IPS DF 4.7 (cell line): ENCODE measurements at regions not wholly inside any gene's neighbourhood (a gene's known extent, or its start where the extent isn't known, plus 50 kb on each side); places are given as distances from the start of the nearest gene placed in this dataset.

Experiments used
- DNase-seq: peaks from one replicate; pipeline ENCODE4 v3.0.0-alpha.2; 2013; ENCODE audit warnings: low spot score; ENCODE audit errors: extremely low read depth

DNA sequence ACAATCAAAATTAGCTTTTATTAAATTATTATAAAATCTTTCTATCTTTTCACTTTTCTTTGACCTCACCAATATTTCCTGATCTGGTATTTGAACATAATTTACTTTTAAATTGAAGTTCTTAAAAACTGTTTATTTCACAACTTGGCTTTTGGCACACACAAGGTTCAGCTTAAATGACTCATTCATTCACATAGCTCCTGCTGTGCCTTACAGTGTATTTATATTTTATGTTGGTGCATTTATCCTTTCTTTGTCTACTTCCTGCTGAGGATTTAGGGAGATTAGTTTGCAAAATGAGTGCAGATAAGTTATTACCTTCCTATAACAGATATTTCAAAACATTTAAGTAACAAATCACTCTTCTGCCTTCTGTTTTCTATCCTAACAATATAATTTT lies 430.6 kb downstream of the DTHD1 start:
- DNase-seq = no peak

DNA sequence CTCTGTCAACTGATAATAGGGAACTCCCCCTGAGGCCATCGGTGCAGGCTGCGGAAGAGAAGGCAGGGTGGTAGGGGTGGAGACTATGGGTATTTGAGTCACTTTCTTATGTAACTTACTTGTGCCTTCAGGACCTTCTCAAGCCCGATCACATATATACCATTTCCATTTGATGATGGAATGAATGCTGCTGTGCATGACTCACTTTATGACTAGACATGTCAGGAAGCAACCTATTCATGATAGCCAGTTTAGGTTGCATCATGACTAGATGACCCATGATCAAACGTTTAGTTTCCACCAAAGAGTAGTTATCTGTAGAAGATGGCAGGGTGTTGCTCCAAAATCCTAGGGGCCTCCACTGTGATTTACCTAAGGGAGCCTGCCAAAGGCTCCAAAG lies 435.5 kb downstream of the DTHD1 start:
- no peak for DNase-seq

DNA sequence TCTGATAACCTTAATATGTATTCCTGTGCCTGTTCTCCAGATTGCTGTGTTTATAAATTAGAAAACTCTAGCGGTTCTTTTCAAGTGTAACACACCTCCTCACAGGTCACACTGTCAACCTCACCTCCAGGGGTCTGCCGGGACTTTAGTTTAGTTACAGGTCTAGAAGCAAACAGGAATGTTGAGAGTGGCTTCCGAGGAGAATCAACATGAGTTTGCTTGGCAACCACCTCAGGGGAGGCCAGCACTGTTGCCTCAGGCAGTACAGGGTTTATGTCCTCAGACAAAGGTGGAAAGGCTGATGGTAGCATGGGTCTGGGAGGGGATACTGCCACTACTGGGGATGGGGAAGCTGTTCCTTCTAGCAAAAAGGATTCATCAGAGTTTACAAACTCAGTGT lies 438.0 kb downstream of the DTHD1 start:
- no peak for DNase-seq

DNA sequence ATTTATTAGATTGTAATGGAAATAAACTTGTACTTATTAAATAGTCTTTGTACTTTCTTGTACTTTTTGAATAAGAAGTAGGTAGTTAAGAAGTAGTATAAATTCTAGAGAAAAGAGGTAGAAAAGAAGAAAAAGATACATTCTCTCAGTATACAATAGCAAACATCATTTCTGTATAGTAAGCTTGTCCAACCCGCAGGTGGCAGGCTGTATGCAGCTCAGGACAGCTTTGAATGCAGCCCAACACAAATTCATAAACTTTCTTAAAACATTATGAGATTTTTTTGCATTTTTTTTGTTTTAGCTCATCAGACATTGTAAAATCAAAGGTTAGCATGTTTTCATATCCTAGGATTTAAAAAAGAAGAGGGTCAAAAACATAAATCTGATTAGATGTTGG lies 441.6 kb downstream of the DTHD1 start:
- no peak for DNase-seq

DNA sequence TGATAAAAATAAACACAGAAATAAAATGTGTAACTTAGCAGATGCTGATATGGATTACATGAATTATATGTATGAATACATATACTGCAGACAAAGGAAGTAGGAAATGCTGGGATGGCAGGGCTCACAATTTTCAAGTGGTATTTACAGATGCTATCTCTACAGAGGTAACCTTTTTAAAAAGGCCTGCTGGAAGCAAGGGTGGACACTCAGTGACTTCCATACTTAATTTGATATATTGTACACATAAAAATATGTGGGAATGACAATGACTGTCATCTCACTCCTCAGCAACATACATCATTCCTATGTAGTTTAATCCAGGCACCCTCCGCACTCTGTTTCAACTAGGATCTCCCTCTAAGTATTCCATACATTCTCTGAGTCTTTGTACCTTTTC lies 452.9 kb downstream of the DTHD1 start:
- no peak for DNase-seq

DNA sequence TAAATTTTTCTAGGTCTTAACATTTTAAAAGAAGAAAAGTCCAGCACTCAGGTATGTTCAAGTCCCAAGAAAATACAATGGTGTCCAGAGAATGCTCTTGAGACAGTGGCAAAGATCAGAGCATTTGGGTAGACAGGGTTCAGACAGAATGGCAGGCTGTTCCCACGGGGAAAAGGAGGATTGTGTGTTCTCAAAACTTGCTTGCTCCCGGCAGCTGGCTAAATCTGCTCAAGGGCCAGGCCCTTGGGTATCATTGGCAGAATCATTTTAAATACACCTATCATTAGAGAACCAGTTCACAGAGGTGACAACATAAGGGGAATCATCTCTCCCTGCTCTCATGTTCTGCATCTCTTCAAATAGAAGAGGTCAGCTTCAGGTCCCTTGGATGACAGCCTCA lies 456.3 kb downstream of the DTHD1 start:
- no peak for DNase-seq

DNA sequence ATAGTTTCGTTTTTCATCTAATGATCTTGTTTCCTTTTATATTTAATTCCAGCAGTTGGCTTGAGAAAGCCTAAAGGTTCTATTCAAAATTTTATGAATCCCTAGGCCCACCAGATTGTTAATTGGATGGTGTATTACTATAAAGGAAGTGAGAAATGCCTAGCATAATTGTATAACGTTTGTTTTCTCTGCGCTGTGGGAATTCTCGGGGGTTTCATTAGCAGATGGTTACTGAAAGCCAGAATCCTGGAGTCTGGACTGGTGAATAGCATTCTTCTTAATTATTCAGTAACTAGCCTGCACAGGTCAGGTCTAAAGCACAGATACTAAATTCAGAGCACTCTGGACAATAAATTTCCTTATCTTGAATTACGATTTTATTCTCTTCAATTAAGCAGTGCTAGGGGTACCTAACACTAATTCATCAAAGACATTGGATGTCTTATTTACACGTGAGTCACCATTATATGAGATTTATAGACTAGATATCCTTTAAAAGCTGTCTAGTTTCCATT lies 459.4 kb downstream of the DTHD1 start:
- DNase-seq = no peak

DNA sequence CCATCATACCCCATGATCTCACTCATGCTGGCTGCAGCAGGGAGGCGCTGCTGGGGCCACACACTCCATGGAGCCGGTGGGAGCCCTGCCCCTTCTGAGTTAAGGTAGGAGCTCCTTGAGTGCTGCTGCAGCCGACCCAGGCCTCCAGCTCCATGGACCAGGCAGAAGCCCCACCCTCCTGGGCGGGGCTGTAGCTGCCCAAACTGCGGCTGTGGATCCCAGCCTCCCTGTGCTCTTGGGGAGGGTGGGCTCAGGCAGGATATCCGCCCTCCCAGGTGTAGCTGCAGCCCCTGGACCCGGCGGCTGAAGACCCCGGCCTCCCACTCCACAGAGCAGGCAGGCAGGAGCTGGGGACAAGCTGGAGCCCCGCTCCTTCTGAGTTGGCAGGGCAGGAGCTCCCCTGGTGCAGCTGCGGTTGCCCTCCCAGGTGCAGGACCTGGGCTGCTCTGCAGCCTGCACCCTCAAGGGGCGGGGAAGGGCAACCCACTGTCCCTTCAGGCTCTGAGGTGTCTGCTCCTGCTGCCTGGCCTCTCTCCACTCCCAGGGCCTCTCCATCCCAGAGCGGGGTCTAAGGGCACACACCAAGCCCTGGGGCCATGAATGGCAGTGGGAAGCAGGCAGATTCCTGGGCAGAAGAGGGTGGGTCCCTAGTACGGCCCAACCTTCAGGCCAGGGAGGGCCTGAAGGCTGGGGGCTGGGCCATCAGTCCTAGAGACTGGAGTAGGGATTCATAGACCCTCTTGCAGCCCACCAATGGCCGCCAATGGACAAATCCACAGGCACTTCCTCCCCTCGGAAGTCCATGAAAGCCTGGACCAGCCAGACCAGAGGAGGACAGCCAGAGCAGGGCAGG lies 466.1 kb downstream of the DTHD1 start:
- no peak for DNase-seq

DNA sequence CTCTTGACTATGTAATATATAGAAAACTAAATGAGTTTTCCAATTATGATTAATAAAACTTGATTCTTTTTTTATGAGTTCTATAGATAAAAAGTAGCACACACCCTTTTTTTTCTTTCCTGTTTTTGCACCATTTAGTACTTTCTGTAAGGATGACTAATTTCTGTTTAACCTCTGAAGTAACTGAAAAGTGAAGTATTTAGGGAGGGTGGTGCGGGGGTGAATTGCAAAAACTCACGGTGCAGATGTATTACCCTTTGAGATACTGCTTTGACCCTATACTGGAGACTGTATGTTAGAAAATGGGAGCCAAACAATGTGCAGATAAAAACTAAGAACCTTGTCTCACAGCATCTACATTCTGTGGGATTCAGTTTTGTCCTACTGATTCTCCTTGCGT lies 471.6 kb downstream of the DTHD1 start:
- DNase-seq = no peak

DNA sequence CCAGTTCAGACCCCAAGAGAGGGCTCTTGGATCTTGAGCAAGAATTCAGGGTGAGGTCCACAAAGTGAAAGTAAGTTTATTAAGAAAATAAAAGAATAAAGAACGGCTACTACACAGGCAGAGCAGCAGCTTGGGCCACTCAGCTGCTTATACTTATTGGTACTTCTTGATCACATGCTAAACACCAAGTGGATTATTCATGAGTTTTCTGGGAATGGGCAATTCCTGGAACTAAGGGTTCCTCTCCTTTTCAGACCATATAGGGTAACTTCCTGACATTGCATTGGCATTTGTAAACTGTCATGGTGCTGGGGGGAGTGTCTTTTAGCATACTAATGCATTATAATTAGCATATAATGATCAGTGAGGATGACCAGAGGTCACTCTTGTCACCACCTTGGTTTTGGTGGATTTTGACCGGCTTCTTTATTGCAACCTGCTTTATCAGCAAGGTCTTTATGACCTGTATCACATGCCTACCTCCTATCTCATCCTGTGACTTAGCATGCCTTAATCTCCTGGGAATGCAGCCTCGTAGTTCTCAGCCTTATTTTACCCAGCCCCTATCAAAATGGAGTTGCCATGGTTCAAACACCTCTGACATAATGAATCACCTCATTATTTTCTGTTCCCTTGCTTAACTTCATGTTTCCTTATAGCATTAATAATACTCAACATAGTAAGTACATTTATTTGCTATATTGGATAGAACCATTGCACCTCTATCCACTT lies 476.3 kb downstream of the DTHD1 start:
- no peak for DNase-seq

DNA sequence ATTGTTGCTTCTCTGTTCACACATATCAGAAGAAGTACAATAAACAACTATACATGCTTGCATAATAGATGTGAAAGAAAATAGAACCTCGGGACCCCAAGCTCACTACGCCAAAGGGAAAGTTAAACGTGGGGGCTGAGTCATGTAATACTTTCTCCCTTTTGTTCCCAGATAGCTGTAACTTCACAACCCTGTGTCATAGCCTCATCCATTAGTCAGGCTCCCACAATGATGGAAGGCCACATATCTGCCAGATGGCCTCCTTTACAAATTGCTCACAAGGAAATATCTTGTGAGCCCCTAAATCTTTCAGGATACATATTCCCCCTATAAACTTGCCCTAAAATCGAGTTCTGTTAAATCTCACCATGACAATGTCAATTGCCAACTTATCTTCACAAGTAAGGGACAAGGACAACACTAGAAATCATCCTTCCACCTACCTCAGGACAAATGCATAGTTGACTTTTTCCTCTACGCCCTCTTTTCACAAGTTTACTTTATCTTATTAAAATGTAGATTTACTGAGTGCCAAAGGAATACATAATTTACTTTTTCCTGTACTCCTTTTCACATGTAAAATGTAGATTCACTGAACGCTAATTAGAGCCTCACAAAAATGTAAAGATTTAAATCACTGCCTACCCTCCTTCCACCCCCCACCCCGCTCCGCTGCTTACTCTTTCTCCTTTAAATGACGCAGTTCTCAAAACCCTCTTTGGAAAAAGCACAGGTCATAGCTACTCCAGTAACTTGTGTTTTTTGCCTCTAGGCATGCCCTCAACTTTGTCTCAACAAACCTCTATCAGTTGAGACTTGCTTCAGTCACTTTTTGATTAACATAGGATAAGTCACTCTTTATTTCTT lies 477.1 kb downstream of the DTHD1 start:
- peak; percentile 36 for DNase-seq

DNA sequence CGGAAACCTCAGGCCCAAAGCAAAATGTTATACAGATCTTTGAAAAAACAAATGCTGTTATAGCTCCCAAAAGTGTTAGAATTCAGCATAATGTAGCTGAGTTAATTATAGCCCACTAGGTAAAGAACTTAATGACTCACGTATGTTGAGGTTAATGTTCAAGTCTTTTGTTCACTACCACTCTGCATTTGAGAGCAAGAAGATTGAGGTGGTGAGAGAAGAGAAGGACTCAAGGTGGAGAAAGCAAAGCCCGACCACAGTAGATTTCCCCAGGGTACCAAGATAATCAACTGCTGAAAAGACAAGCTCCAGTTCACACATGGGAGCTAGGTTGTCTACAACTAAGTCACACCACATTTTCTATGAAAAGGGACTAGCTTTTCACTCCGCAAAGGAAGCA lies 480.2 kb downstream of the DTHD1 start:
- DNase-seq = no peak

DNA sequence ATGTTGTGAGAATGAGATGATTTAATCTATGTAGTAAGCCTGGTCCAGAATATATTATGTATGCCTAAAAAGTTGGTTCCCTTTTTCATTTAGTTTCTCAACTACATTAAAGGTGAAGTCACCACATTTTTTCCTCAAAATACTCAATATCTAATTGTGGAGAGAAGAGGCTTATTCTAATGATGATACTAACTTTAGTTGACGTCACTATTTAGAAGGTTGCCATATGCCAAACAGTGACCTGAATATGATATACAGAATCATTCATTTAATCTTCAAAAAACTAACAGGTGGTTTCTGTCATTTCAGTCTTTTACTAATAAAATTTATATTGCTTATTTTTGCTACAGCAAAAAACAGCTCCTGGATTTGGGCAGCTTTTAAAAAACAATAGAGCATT lies 480.7 kb upstream of the NWD2 start:
- DNase-seq = no peak

DNA sequence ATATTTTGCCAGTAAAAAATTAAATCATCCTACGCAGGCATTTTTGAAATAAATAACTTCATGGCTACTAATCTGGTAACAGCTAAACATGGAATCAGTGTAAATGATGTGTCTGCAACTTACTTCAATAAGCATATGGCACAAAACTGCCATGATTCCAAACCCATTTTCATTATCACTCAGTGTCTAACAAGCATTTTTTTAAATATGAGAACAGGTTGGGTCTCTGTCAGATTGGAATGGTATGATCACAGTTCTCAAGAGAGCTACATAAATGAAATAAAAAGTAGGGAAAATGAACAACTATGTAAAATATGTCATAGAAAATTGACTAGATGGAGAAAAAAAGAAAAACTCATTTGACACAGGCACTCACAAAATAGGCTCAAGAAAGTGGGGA lies 476.9 kb upstream of the NWD2 start:
- no peak for DNase-seq

DNA sequence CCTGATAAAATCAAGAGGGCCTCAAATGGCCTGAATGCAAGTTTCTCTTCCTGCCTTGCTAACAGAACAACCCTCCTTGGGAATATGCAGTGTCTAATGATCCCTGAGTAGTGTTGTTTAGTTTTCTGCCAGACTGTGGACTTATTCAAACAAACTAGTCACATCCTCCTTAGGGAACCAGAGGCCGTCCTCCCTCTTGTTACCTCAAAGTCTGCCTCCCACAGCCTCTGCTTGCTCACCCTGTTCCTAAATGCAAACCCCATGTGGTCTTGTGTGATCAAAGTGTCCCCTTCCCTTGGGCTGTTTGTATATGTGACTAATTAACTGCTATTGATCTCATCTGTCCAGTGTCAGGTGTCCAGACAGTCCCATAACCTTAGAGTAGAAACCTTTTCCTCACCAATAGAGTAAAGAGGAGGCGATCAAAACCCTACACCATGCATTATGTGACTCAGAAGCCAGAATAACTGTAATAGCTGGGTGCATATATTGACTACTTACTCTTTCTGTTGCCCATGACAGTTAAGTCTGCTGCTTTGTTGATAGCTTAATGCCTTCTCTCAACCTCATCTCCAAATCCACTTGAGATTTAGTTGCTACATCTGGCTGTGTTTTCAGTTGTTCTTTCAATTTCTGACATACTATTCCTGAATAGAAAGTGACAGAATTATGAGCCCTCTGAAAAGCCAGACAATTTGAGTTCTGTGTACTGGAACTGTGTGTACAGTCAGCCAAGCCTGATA lies 473.0 kb upstream of the NWD2 start:
- no peak for DNase-seq

DNA sequence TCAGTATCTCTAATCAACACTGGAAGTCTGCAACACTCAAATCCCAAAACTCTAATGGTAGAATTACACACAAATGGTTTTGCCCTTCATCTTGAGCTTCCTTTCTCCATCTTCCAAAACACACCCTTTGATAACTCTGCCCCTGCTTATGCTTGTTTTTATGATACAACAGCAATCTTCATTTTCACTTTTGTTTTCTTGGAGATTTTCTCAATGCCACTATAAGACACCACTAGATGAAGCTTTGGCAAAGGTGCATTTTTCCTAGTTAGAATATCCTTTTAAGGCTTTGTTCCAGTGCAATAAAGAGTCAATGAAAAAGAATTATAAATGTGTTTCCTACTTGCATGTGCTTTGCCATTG lies 472.4 kb upstream of the NWD2 start:
- DNase-seq = no peak

DNA sequence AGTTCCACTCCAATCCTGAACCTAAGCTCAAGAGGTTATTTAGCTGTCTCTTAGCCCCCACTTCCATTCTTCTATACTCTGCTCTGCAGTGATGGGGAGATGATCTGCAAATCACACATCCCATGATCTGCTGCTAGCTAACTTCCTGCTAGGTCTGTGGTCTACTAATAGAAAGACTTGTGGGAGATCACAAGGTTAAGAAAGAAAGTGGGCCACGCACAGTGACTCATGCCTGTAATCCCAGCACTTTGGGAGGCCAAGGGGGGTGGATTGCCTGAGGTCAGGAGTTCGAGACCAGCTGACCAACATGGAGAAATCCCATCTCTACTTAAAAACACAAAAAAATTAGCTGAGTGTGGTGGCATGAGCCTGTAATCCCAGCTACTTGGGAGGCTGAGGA lies 471.1 kb upstream of the NWD2 start:
- DNase-seq = no peak

DNA sequence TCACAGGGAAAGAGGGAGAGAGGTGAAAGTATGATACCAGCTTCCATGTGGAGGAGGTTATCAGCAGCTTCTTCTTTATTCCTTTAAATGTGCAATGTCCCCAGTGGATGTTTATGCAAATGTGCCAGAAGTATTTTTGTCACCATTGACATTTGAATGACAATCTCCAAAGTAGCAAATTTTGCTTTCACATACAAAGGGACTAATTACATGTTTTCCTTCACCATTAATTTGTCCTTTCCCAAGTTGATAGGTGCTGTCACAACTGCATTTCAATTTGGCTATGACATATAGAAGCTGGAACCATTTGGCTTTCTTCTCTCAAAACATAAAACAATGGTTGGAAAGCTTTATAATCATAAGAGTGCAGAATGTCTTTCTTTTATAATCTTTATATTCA lies 469.0 kb upstream of the NWD2 start:
- DNase-seq = no peak

DNA sequence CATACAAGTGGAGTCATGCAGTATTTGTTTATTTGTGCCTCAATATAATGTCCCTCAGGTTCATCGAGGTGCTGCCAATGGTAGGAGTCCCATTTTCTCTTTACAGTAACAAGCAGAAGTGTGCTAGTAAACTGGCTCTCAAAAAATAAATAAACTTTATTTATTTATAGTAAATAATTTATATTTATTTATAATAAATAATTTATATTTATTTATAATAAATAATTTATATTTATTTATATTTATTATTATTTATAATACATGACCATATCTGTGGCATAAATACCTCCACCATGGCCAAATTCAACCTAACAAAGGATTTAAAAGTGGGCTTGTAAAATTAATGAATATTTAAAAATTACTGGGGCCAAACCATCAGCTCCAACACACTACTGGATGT lies 464.9 kb upstream of the NWD2 start:
- DNase-seq = no peak

DNA sequence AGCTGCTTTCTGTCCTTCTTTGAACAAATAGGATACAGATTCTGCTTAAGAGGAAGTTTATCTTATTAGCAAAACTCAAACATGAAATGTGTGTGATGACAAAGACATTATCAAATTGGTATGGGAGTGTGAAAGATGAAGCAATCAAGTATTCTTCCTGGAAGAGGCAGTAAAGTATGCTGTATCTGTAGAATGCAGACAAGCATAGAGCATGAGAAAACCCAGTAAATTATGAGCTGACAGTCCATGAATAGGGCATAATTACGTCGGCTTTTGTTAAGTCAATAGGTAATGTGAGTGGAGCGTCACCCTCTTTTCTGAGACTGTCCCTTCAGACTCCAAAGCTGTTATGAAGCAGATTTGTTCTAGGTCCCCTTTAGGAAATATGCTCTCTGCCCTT lies 458.6 kb upstream of the NWD2 start:
- DNase-seq = no peak

DNA sequence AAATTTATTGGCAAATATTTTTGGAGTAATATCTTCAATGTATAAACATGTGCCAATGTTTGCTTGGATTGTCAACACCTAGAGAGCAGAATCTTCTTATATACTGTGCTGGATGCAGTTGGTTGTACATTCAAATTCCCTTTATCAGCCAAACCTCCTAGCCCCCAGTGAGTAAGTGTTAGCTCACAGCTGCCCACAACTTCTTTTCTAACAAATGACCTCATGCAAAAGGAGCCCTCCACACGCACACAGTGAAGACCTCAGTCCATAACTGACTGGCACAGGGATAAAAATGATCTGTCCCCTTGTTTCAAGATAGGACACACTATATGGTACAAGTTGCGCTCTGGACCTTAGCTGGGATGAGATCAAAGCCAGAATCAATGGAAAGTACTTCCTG lies 458.0 kb upstream of the NWD2 start:
- DNase-seq = no peak
